ENCODE measurements at regions not wholly inside any gene's neighbourhood (a gene's known extent, or its start where the extent isn't known, plus 50 kb on each side); places are given as distances from the start of the nearest gene placed in this dataset.

- no peak for TF ChIP-seq CTCF (conservative IDR thresholded peaks at IDR 0.05; ENCODE audit: low read depth, low read length)
- no peak for TF ChIP-seq POLR2A (IDR thresholded peaks at IDR 0.05; ENCODE audit: low read depth, low read length)
- TF ChIP-seq RCOR1 (IDR thresholded peaks at IDR 0.05; ENCODE audit: insufficient replicate concordance, low read length): no peak
- no peak for TF ChIP-seq RAD21 (IDR thresholded peaks at IDR 0.05; ENCODE audit: low read length)
- TF ChIP-seq CEBPB (IDR thresholded peaks at IDR 0.05; ENCODE audit: low read depth, low read length): no peak
- no peak for TF ChIP-seq FOS (IDR thresholded peaks at IDR 0.05; ENCODE audit: low read depth, low read length)
- TF ChIP-seq USF2 (IDR thresholded peaks at IDR 0.05; ENCODE audit: low read depth, low read length): no peak
- no peak for TF ChIP-seq MAZ (IDR thresholded peaks at IDR 0.05; ENCODE audit: borderline replicate concordance, low read depth, low read length)
- no peak for TF ChIP-seq CHD1 (IDR thresholded peaks at IDR 0.05; ENCODE audit: low read depth, low read length)
Observed at GRCh38 chr6:163748036-163748435, 333.5 kb downstream of the QKI start.

Data from IMR-90 (cell line).